ENCODE measurements at regions not wholly inside any gene's neighbourhood (a gene's known extent, or its start where the extent isn't known, plus 50 kb on each side); places are given as distances from the start of the nearest gene placed in this dataset.
"Not testable (repeated sequence)": the region's sequence is repeated elsewhere in the genome, so short reads cannot be mapped to it uniquely, and the experiment has no call there.

- TF ChIP-seq CTCF (conservative IDR thresholded peaks at IDR 0.05; ENCODE audit: low read depth), result no peak
- no peak for DNase-seq (ENCODE audit: low spot score)
- ChIA-PET POLR2A (ENCODE audit: low non-redundant PET) (no interaction called here), CTCF (interaction anchor here (0.6 kb wide), 1 partner anchor 10 kb away, joined by 3 read pairs; no protein-coding TSS in a partner anchor)
- H3K27ac ChIP-seq, result no peak overlapping the region
Observed at GRCh38 chr11:126149759-126150625, 61.5 kb downstream of the RPUSD4 start.

- CTCF ChIA-PET, result no interaction called here
- POLR2A ChIA-PET (ENCODE audit: low non-redundant PET), result no interaction called here
- no peak overlapping the region for H3K27ac ChIP-seq
- DNase-seq (ENCODE audit: low spot score), result no peak
- no peak for TF ChIP-seq CTCF (conservative IDR thresholded peaks at IDR 0.05; ENCODE audit: low read depth)
Observed at GRCh38 chr11:126148317-126148716, 63.1 kb downstream of the RPUSD4 start.

GRCh38 chr11:126147208-126148111, 64.0 kb downstream of the RPUSD4 start:
- ChIA-PET POLR2A (ENCODE audit: low non-redundant PET) (no interaction called here), CTCF (no interaction called here)
- DNase-seq (ENCODE audit: low spot score), result no peak

GRCh38 chr11:126146454-126147192, 64.8 kb downstream of the RPUSD4 start:
- ChIA-PET CTCF (no interaction called here), POLR2A (ENCODE audit: low non-redundant PET) (no interaction called here)
- no peak for DNase-seq (ENCODE audit: low spot score)
- no peak for TF ChIP-seq CTCF (conservative IDR thresholded peaks at IDR 0.05; ENCODE audit: low read depth)
- no peak overlapping the region for H3K27ac ChIP-seq

More at GRCh38 chr11:126147208-126148111, 64.0 kb downstream of the RPUSD4 start:
- TF ChIP-seq CTCF (conservative IDR thresholded peaks at IDR 0.05; ENCODE audit: low read depth), result no peak
- H3K27ac ChIP-seq, result no peak overlapping the region

GRCh38 chr11:126145954-126146353, 65.5 kb downstream of the RPUSD4 start:
- H3K27ac ChIP-seq, result no peak overlapping the region
- CTCF ChIA-PET, result no interaction called here
- no peak for DNase-seq (ENCODE audit: low spot score)
- POLR2A ChIA-PET (ENCODE audit: low non-redundant PET), result no interaction called here
- no peak for TF ChIP-seq CTCF (conservative IDR thresholded peaks at IDR 0.05; ENCODE audit: low read depth)

- DNase-seq (ENCODE audit: low spot score); CTCF ChIA-PET; POLR2A ChIA-PET (ENCODE audit: low non-redundant PET); H3K27ac ChIP-seq: not testable (repeated sequence)
Observed at GRCh38 chr11:126143491-126143890, 68.0 kb downstream of the RPUSD4 start.
